ENCODE measurements at regions not wholly inside any gene's neighbourhood (a gene's known extent, or its start where the extent isn't known, plus 50 kb on each side); places are given as distances from the start of the nearest gene placed in this dataset.

DNA sequence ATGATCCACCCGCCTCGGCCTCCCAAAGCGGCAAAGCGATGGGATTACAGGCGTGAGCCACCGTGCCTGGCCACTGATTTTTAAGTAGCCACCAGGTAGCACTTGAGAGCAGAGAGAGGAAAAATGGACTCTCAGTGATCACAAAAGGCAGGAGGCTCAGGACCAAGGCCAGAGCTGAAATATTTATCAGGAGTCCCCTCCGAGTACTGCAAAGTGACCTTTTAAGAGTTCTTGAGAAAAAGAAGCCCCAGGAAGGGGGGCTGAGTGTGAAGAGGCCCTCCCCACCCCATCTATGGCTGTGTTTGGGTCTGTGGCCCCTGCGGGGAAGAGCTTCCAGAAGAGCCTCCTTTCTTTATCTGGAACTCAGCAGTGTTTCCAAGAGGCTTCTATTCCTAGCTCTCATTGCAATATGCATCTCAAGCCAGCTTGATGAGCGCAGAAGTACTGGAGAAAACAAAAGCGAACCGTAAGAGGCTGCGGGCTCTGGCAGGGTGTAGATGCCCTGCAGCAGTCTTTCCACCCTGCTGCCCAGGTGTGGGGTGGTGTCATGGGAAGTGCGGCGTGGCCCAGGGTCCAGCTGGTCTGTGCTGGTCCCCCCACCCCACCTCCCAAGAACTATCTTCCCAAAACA lies 75.5 kb upstream of the CDK20 start:
- Mint-ChIP-seq H3K4me3 (no peak overlapping the region), H3K9me3 (peaks cover 5% of the 10 kb centered on the region), H3K4me1 (peaks cover 10% of the 10 kb centered on the region), H3K27ac (no peak overlapping the region), H3K27me3 (ENCODE audit: insufficient read depth, low read depth) (peaks cover 8% of the 10 kb centered on the region), H3K36me3 (no peaks in the 10 kb centered on the region)
- no peaks in the 10 kb centered on the region for H3K27me3 ChIP-seq
- H3K4me2 ChIP-seq, result no peak overlapping the region
- no peaks in the 10 kb centered on the region for H3K4me1 ChIP-seq
- no peak overlapping the region for H3K27ac ChIP-seq
- H3F3A ChIP-seq (ENCODE audit: low read depth), result no peaks in the 10 kb centered on the region
- no peak overlapping the region for H3K4me3 ChIP-seq
- H3K79me2 ChIP-seq (ENCODE audit: low read depth), result no peaks in the 10 kb centered on the region
- TF ChIP-seq EZH2phosphoT487 (IDR thresholded peaks at IDR 0.05), result no peak
- TF ChIP-seq, protein P1, sequence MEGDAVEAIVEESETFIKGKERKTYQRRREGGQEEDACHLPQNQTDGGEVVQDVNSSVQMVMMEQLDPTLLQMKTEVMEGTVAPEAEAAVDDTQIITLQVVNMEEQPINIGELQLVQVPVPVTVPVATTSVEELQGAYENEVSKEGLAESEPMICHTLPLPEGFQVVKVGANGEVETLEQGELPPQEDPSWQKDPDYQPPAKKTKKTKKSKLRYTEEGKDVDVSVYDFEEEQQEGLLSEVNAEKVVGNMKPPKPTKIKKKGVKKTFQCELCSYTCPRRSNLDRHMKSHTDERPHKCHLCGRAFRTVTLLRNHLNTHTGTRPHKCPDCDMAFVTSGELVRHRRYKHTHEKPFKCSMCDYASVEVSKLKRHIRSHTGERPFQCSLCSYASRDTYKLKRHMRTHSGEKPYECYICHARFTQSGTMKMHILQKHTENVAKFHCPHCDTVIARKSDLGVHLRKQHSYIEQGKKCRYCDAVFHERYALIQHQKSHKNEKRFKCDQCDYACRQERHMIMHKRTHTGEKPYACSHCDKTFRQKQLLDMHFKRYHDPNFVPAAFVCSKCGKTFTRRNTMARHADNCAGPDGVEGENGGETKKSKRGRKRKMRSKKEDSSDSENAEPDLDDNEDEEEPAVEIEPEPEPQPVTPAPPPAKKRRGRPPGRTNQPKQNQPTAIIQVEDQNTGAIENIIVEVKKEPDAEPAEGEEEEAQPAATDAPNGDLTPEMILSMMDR (IDR thresholded peaks at IDR 0.05), result peak; percentile 8
- H4K20me1 ChIP-seq (ENCODE audit: low read depth), result no peaks in the 10 kb centered on the region
- H3K9ac ChIP-seq, result no peak overlapping the region
- no peak for DNase-seq (ENCODE audit: low spot score)
- H3K9me3 ChIP-seq (ENCODE audit: low read depth), result no peaks in the 10 kb centered on the region
- H2AFZ ChIP-seq (replicated peaks), result peak overlapping the region; percentile 17
- H3K36me3 ChIP-seq, result no peaks in the 10 kb centered on the region

DNA sequence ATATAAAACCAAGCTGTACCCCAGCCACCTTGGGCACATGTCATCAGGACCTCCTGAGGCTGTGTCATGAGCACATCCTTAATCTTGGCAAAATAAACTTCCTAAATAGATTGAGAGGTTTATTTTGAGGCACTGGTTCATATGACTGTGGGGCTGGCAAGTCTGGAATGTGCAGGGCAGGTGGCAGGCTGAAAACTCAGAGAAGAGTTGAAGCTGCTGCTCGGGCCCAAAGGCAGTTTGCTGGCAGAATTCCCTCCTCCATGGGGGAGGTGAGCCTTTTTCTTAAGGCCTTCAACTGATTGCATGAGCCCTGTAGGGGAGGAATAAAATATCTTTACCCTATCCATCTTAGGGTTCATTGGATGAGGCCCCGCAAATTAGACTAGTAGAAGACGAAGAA lies 72.2 kb upstream of the CDK20 start:
- Histone ChIP-seq H3F3A (ENCODE audit: low read depth) (peaks cover 5% of the 10 kb centered on the region), H3K27ac (no peak overlapping the region), H4K20me1 (ENCODE audit: low read depth) (no peaks in the 10 kb centered on the region), H3K4me3 (no peak overlapping the region), H3K9ac (no peak overlapping the region), H3K36me3 (no peaks in the 10 kb centered on the region), H3K4me2 (no peak overlapping the region), H3K79me2 (ENCODE audit: low read depth) (no peaks in the 10 kb centered on the region), H3K4me1 (peaks cover 10% of the 10 kb centered on the region), H3K27me3 (no peaks in the 10 kb centered on the region), H2AFZ (replicated peaks) (no peak overlapping the region), H3K9me3 (ENCODE audit: low read depth) (no peaks in the 10 kb centered on the region)
- Mint-ChIP-seq H3K9me3 (peaks cover 15% of the 10 kb centered on the region), H3K36me3 (no peaks in the 10 kb centered on the region), H3K4me1 (peaks cover 10% of the 10 kb centered on the region), H3K27ac (no peak overlapping the region), H3K27me3 (ENCODE audit: insufficient read depth, low read depth) (peaks cover 6% of the 10 kb centered on the region), H3K4me3 (no peak overlapping the region)
- no peak for DNase-seq (ENCODE audit: low spot score)
- no peak for TF ChIP-seq EZH2 (IDR thresholded peaks at IDR 0.05)
- TF ChIP-seq EZH2phosphoT487 (IDR thresholded peaks at IDR 0.05), result no peak
- TF ChIP-seq, protein P1 (IDR thresholded peaks at IDR 0.05), result no peak

DNA sequence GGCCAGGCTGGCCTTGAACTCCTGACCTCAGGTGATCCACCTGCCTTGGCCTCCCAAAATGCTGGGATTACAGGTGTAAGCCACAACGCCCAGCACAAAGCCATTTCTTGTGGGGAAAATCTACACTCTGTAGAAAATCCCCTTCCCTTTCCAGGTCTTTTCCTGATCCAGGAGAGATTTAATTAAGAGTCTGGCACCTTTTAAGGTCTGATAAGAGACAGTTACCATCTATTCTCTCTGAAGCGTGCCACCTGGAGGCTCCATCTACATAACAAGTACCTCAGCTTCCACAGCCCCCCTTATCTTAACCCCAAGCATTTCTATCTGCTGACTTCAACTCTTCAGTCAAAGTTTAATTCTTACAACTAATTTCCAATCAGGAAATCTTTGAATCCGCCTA lies 71.4 kb upstream of the CDK20 start:
- Histone ChIP-seq H2AFZ (replicated peaks) (no peak overlapping the region), H3K27me3 (no peaks in the 10 kb centered on the region), H3K79me2 (ENCODE audit: low read depth) (no peaks in the 10 kb centered on the region), H3K9me3 (ENCODE audit: low read depth) (no peaks in the 10 kb centered on the region), H3K36me3 (no peaks in the 10 kb centered on the region), H3K4me1 (peaks cover 10% of the 10 kb centered on the region), H3K4me2 (no peak overlapping the region), H3F3A (ENCODE audit: low read depth) (peaks cover 5% of the 10 kb centered on the region), H3K9ac (no peak overlapping the region), H4K20me1 (ENCODE audit: low read depth) (no peaks in the 10 kb centered on the region), H3K27ac (no peak overlapping the region), H3K4me3 (no peak overlapping the region)
- H3K27ac Mint-ChIP-seq, result no peak overlapping the region
- peaks cover 5% of the 10 kb centered on the region for H3K4me1 Mint-ChIP-seq
- DNase-seq (ENCODE audit: low spot score), result no peak
- H3K27me3 Mint-ChIP-seq (ENCODE audit: insufficient read depth, low read depth), result peaks cover 6% of the 10 kb centered on the region
- peaks cover 15% of the 10 kb centered on the region for H3K9me3 Mint-ChIP-seq
- H3K4me3 Mint-ChIP-seq, result no peak overlapping the region
- TF ChIP-seq, protein P1 (IDR thresholded peaks at IDR 0.05), result no peak
- TF ChIP-seq EZH2phosphoT487 (IDR thresholded peaks at IDR 0.05), result no peak
- no peak for TF ChIP-seq EZH2 (IDR thresholded peaks at IDR 0.05)
- no peaks in the 10 kb centered on the region for H3K36me3 Mint-ChIP-seq
